A549 (cell line): ENCODE measurements at regions not wholly inside any gene's neighbourhood (a gene's known extent, or its start where the extent isn't known, plus 50 kb on each side); places are given as distances from the start of the nearest gene placed in this dataset.

Experiments used
- ATAC-seq, 2 experiments: fragments of 200-7000 bp in 1 of 2; fragments of >200 bp in 1 of 2; cut with Nextera tagmentation in 1 of 2; cut with Tn5 transposase in 1 of 2; 3 replicates each; pipeline versions ENCODE4 v1.8.0 to v1.9.1; 2018 to 2020; ENCODE audit warnings: mild to moderate bottlenecking in 1 of 2, moderate library complexity in 1 of 2
- CTCF ChIA-PET: fragments of 300-600 bp; sonication (Branson Sonifier 250); formaldehyde crosslinking; extraction: SDS; loops from one replicate; lab custom pipeline; 2021; ENCODE audit warnings: antibody characterized with exemption, inconsistent platforms; lab: Yijun Ruan, JAX
- POLR2A ChIA-PET: fragments of 350-600 bp; formaldehyde crosslinking; extraction: SDS; loops from one replicate; lab custom pipeline; 2021; ENCODE audit warnings: antibody characterized with exemption, inconsistent platforms; lab: Yijun Ruan, JAX
- DNase-seq, 2 experiments: peaks; one replicate each; pipeline versions ENCODE4 v3.0.0 to v3.0.0-alpha.2; 2011 to 2016; ENCODE audit warnings: low read depth in 1 of 2, low spot score in 1 of 2
- FAIRE-seq: peaks from 2 replicates; lab custom pipeline; 2011; peaks lifted over from hg19 to GRCh38; lab: Jason Lieb, UNC
- H3K27ac ChIP-seq, 2 experiments: fragments of >200 bp; sonication (Bioruptor Twin); formaldehyde crosslinking; 3 replicates each; pipeline ENCODE4 v1.5.1; 2016 to 2017
- H3K4me1 ChIP-seq: fragments of >200 bp; sonication (Bioruptor Twin); formaldehyde crosslinking; 3 replicates; pipeline ENCODE4 v1.6.1; 2016
- H3K4me2 ChIP-seq: fragments of >200 bp; sonication (Bioruptor Twin); formaldehyde crosslinking; 3 replicates; pipeline ENCODE4 v1.6.1; 2016
- H3K4me3 ChIP-seq: fragments of >200 bp; sonication (Bioruptor Twin); formaldehyde crosslinking; 3 replicates; pipeline ENCODE4 v1.5.1; 2016
- H3K9me3 ChIP-seq: fragments of >200 bp; sonication (Bioruptor Twin); formaldehyde crosslinking; 3 replicates; pipeline ENCODE4 v1.6.1; 2016
- CEBPB ChIP-seq, 2 experiments: fragments of >200 bp in 1 of 2; sonication (Bioruptor Twin) in 1 of 2; formaldehyde crosslinking in 1 of 2; IDR thresholded peaks; 2 replicates each; pipeline ENCODE4 v1.6.1; 2012 to 2016
- EHMT2 ChIP-seq: fragments of 200-600 bp; sonication (generic); IDR thresholded peaks from 2 replicates; pipeline ENCODE4 v1.6.1; 2016; ENCODE audit warnings: antibody characterized with exemption, low read depth, mild to moderate bottlenecking, moderate library complexity
- EP300 ChIP-seq, 2 experiments: fragments of >200 bp; sonication (Bioruptor Twin); formaldehyde crosslinking; IDR thresholded peaks; 2 replicates in 1 of 2; 3 replicates in 1 of 2; pipeline ENCODE4 v1.6.1; 2016 to 2017
- ESRRA ChIP-seq: fragments of 150-350 bp; IDR thresholded peaks from 2 replicates; pipeline ENCODE4 v1.6.1; 2014; ENCODE audit warnings: mild to moderate bottlenecking, low read length, borderline replicate concordance
- FOSB ChIP-seq: fragments of 250-450 bp; sonication (Bioruptor Pico); IDR thresholded peaks from 2 replicates; pipeline ENCODE4 v1.5.0; 2020; ENCODE audit warnings: mild to moderate bottlenecking, moderate library complexity
- FOSL2 ChIP-seq, 2 experiments: fragments of 450-650 bp in 1 of 2; fragments of >200 bp in 1 of 2; sonication (Bioruptor Twin) in 1 of 2; formaldehyde crosslinking; IDR thresholded peaks; 2 replicates each; pipeline versions ENCODE4 v1.5.0 to v1.6.1; 2016 to 2020; ENCODE audit warnings: mild to moderate bottlenecking in 1 of 2, moderate library complexity in 1 of 2
- GATA3 ChIP-seq: IDR thresholded peaks from 2 replicates; pipeline ENCODE4 v1.6.1; 2012; ENCODE audit warnings: borderline replicate concordance
- HDAC2 ChIP-seq: fragments of 200-600 bp; sonication (generic); IDR thresholded peaks from 2 replicates; pipeline ENCODE4 v1.6.1; 2016
- HEYL ChIP-seq: fragments of 250-450 bp; sonication (Bioruptor Pico); IDR thresholded peaks from 2 replicates; pipeline ENCODE4 v1.8.0; 2021; ENCODE audit warnings: mild to moderate bottlenecking, moderate library complexity
- HMGXB4 ChIP-seq: fragments of 250-450 bp; sonication (Bioruptor Pico); IDR thresholded peaks from 2 replicates; pipeline ENCODE4 v1.5.0; 2021; ENCODE audit warnings: mild to moderate bottlenecking, moderate library complexity, borderline replicate concordance
- HOXA7 ChIP-seq: fragments of 250-450 bp; sonication (Bioruptor Pico); IDR thresholded peaks from 2 replicates; pipeline ENCODE4 v1.5.0; 2020; ENCODE audit warnings: mild to moderate bottlenecking, moderate library complexity
- JUNB ChIP-seq: fragments of >200 bp; sonication (Bioruptor Twin); formaldehyde crosslinking; IDR thresholded peaks from 2 replicates; pipeline ENCODE4 v1.6.1; 2016
- MAFK ChIP-seq: fragments of 450-650 bp; IDR thresholded peaks from 2 replicates; pipeline ENCODE4 v1.6.1; 2014; ENCODE audit not compliant: partially characterized antibody
- NFE2L2 ChIP-seq: fragments of 150-350 bp; conservative IDR thresholded peaks from 2 replicates; pipeline ENCODE4 v1.6.1; 2014; ENCODE audit warnings: low read length
- NPAS2 ChIP-seq: fragments of 250-450 bp; sonication (Bioruptor Pico); IDR thresholded peaks from 2 replicates; pipeline ENCODE4 v1.8.0; 2022; ENCODE audit warnings: mild to moderate bottlenecking, moderate library complexity, borderline replicate concordance
- NR3C1 ChIP-seq: fragments of >200 bp; sonication (Bioruptor Twin); formaldehyde crosslinking; IDR thresholded peaks from 3 replicates; pipeline ENCODE4 v1.6.1; 2017
- PBX3 ChIP-seq: IDR thresholded peaks from 2 replicates; pipeline ENCODE4 v1.6.1; 2012
- POLR2AphosphoS2 ChIP-seq: conservative IDR thresholded peaks from 2 replicates; pipeline ENCODE4 v1.6.1; 2012; ENCODE audit warnings: low read length, improper control_type of control experiment, inconsistent platforms
- RFX5 ChIP-seq: fragments of 450-650 bp; IDR thresholded peaks from 2 replicates; pipeline ENCODE4 v1.7.1; 2014; ENCODE audit warnings: antibody characterized with exemption, mild to moderate bottlenecking, moderate library complexity
- RNF2 ChIP-seq: fragments of 200-600 bp; sonication (generic); IDR thresholded peaks from 2 replicates; pipeline ENCODE4 v1.6.1; 2016; ENCODE audit warnings: low read depth, mild to moderate bottlenecking, antibody characterized with exemption, moderate library complexity, borderline replicate concordance
- SMC3 ChIP-seq: fragments of >200 bp; sonication (Bioruptor Twin); formaldehyde crosslinking; IDR thresholded peaks from 3 replicates; pipeline ENCODE4 v1.6.1; 2018; ENCODE audit warnings: inconsistent platforms
- ZC3H11A ChIP-seq: fragments of 450-650 bp; IDR thresholded peaks from 2 replicates; pipeline ENCODE4 v1.6.1; 2014; ENCODE audit warnings: antibody characterized with exemption, mild to moderate bottlenecking
- ZFP36 ChIP-seq: fragments of 450-650 bp; IDR thresholded peaks from 2 replicates; pipeline ENCODE4 v1.6.1; 2014; ENCODE audit warnings: borderline replicate concordance; ENCODE audit not compliant: partially characterized antibody
- WGBS: methylation state at CpG from one replicate; pipeline ENCODE4 v1.1.6; 2017; ENCODE audit errors: missing lambda C conversion rate; 5-methylcytosine and 5-hydroxymethylcytosine counted together
- TF ChIP-seq, protein P1 (sequence below): IDR thresholded peaks from 2 replicates; pipeline ENCODE4 v1.6.1; 2012; ENCODE audit warnings: low read depth, borderline replicate concordance
- TF ChIP-seq, protein P2 (sequence below): fragments of >200 bp; sonication (Bioruptor Twin); formaldehyde crosslinking; IDR thresholded peaks from 3 replicates; pipeline ENCODE4 v1.6.1; 2016

DNA sequence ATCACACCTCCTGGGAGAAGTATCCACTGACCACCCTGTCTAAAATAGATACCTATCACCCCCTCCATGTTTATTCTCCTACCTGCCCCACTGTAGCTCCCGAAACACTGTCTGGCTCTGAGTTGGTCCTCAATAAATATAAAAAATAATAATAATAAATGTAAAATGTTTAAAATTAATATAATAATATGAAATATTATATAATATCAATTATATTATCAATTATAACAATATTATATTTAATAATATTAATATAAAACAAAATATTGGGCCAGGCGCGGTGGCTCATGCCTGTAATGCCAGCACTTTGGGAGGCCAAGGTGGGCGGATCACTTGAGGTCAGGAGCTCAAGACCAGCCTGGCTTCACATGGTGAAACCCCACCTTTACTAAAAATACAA is 52.3 kb upstream of the TIAM1 start (continued):
- TF ChIP-seq ZC3H11A (no peak), JUNB (no peak), PBX3 (no peak), HEYL (no peak), RNF2 (no peak), NR3C1 (no peak), MAFK (no peak), CEBPB (IDR thresholded peaks at IDR 0.05) (no peak)

GRCh38 chr21:31395791-31396190 is 51.7 kb upstream of the TIAM1 start:
- TF ChIP-seq HMGXB4 (no peak), HDAC2 (no peak), EHMT2 (no peak), SMC3 (no peak), NPAS2 (CRISPR knock-in tag) (no peak), NFE2L2 (no peak), MAFK (no peak), HEYL (no peak), ESRRA (no peak), RFX5 (no peak), ZC3H11A (no peak), GATA3 (no peak), HOXA7 (CRISPR knock-in tag) (no peak), FOSB (no peak), RNF2 (no peak), ZFP36 (no peak)
- TF ChIP-seq, protein P1, sequence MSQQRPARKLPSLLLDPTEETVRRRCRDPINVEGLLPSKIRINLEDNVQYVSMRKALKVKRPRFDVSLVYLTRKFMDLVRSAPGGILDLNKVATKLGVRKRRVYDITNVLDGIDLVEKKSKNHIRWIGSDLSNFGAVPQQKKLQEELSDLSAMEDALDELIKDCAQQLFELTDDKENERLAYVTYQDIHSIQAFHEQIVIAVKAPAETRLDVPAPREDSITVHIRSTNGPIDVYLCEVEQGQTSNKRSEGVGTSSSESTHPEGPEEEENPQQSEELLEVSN = no peak
- H3K4me3 ChIP-seq = no peak overlapping the region
- ChIA-PET CTCF (no interaction called here), POLR2A (no interaction called here)
- no peak for ATAC-seq
- no peak for FAIRE-seq
- H3K27ac ChIP-seq = no peak overlapping the region
- H3K4me2 ChIP-seq = no peak overlapping the region
- WGBS = 37% methylated on average over 2 of the region's 2 CpGs
- no peaks in the 10 kb centered on the region for H3K4me1 ChIP-seq
- DNase-seq = no peak
- no peaks in the 10 kb centered on the region for H3K9me3 ChIP-seq

- DNase-seq (no peak), FAIRE-seq (no peak), ATAC-seq (no peak)
- H3K9me3 ChIP-seq = no peaks in the 10 kb centered on the region
- POLR2A ChIA-PET = no interaction called here
- CTCF ChIA-PET = no interaction called here
- no peak overlapping the region for H3K4me2 ChIP-seq
- 45% methylated on average over 9 of the region's 9 CpGs for WGBS
- no peak overlapping the region for H3K27ac ChIP-seq
- no peak overlapping the region for H3K4me3 ChIP-seq
- TF ChIP-seq SMC3 (no peak), NR3C1 (no peak), ZC3H11A (no peak), ZFP36 (no peak), POLR2AphosphoS2 (no peak), EP300 (IDR thresholded peaks at IDR 0.05) (no peak), FOSL2 (IDR thresholded peaks at IDR 0.05) (no peak), FOSL2 (CRISPR knock-in tag; IDR thresholded peaks at IDR 0.05) (no peak)
- TF ChIP-seq, protein P2, sequence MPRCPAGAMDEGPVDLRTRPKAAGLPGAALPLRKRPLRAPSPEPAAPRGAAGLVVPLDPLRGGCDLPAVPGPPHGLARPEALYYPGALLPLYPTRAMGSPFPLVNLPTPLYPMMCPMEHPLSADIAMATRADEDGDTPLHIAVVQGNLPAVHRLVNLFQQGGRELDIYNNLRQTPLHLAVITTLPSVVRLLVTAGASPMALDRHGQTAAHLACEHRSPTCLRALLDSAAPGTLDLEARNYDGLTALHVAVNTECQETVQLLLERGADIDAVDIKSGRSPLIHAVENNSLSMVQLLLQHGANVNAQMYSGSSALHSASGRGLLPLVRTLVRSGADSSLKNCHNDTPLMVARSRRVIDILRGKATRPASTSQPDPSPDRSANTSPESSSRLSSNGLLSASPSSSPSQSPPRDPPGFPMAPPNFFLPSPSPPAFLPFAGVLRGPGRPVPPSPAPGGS = no peak
- H3K4me1 ChIP-seq = no peaks in the 10 kb centered on the region
Observed at GRCh38 chr21:31395268-31395667, 51.2 kb upstream of the TIAM1 start.
